ENCODE measurements at regions not wholly inside any gene's neighbourhood (a gene's known extent, or its start where the extent isn't known, plus 50 kb on each side); places are given as distances from the start of the nearest gene placed in this dataset.
"Not testable (repeated sequence)": the region's sequence is repeated elsewhere in the genome, so short reads cannot be mapped to it uniquely, and the experiment has no call there.

DNA sequence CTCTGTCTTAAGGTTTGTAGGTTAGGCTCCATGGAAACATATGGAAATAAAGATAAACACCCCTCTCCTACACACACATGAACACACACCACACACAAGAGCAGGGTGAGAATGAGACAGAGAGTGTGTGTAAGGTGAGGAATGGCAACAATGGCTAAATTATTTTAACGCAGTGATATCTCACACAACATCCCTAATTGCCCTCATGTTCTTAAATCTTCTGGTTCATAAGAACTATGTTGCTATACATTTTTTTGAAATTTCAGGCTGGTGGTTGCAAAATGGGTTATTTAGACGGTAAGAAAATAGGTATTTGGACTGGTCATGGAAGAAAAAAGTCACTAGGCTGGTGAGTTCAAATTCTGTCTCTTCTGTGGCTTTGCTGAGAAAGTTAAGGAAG, 316.7 kb upstream of the ESRRG start:
- intact Hi-C loops (cut with DNase I; ENCODE audit: low total_unique reads): no loop called here
- TF ChIP-seq, protein P1, sequence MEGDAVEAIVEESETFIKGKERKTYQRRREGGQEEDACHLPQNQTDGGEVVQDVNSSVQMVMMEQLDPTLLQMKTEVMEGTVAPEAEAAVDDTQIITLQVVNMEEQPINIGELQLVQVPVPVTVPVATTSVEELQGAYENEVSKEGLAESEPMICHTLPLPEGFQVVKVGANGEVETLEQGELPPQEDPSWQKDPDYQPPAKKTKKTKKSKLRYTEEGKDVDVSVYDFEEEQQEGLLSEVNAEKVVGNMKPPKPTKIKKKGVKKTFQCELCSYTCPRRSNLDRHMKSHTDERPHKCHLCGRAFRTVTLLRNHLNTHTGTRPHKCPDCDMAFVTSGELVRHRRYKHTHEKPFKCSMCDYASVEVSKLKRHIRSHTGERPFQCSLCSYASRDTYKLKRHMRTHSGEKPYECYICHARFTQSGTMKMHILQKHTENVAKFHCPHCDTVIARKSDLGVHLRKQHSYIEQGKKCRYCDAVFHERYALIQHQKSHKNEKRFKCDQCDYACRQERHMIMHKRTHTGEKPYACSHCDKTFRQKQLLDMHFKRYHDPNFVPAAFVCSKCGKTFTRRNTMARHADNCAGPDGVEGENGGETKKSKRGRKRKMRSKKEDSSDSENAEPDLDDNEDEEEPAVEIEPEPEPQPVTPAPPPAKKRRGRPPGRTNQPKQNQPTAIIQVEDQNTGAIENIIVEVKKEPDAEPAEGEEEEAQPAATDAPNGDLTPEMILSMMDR (IDR thresholded peaks at IDR 0.05 in 4 of 5, conservative IDR thresholded peaks at IDR 0.05 in 1 of 5): no peak
- TF ChIP-seq POLR2A (IDR thresholded peaks at IDR 0.05): no peak
- in situ Hi-C loops (cut with MboI; ENCODE audit: low sequenced_read_pairs in 4 of 4): no loop called here

DNA sequence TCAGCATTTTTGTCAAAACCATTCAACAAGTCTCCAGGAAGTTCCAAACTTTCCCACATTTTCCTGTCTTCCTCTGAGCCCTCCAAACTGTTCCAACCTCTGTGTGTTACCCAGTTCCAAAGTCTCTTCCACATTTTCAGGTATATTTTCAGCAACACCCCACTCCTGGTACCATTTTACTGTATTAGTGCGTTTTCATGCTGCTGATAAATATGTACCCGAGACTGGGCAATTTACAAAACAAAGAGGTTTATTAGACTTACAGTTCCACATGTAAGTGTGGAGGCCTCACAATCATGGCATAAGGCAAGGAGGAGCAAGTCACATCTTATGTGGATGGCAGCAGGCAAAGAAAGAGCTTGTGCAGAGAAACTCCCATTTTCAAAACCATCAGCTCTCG, 315.9 kb upstream of the ESRRG start:
- in situ Hi-C loops (cut with MboI; ENCODE audit: low sequenced_read_pairs in 4 of 4); H3K36me3 ChIP-seq; H3K9me3 ChIP-seq; DNase-seq; ATAC-seq; H3K4me3 ChIP-seq; H3K27me3 ChIP-seq; intact Hi-C loops (cut with DNase I; ENCODE audit: low total_unique reads); H3K27ac ChIP-seq; H3K4me1 ChIP-seq: not testable (repeated sequence)

More for the DNA sequence above, 316.7 kb upstream of the ESRRG start:
- no peak for ATAC-seq
- Histone ChIP-seq H3K27me3 (no peaks in the 10 kb centered on the region), H3K9me3 (no peaks in the 10 kb centered on the region), H3K27ac (no peak overlapping the region), H3K4me1 (peaks cover 0 to 6% of the 10 kb centered on the region in 2 donors), H3K36me3 (no peaks in the 10 kb centered on the region), H3K4me3 (no peak overlapping the region)
- DNase-seq: no peak

DNA sequence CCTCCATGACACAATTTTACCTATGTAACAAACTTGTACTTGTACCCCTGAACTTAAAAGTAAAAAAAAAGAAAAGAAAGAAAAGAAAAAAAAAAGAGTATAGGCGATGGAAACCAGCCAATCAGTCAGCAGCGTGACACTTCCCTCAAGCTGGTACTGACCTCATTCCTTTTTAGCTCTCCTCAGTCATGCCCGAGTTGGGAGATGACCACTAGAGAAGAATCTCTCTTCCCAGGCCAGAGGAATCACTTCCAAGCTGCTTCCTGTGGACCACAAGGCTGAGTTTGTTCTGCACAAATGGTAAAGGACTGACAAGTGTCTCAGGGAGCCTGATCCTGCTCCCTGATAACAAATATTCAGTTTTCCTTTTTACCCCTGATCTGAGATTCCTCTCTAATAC, 313.5 kb upstream of the ESRRG start:
- TF ChIP-seq POLR2A (IDR thresholded peaks at IDR 0.05): no peak
- TF ChIP-seq, protein P1 (IDR thresholded peaks at IDR 0.05 in 4 of 5, conservative IDR thresholded peaks at IDR 0.05 in 1 of 5): no peak
- intact Hi-C loops (cut with DNase I; ENCODE audit: low total_unique reads): no loop called here
- no peaks in the 10 kb centered on the region for H3K9me3 ChIP-seq
- H3K4me3 ChIP-seq: no peak overlapping the region
- in situ Hi-C loops (cut with MboI; ENCODE audit: low sequenced_read_pairs in 4 of 4): no loop called here
- no peaks in the 10 kb centered on the region for H3K36me3 ChIP-seq
- H3K27me3 ChIP-seq: no peaks in the 10 kb centered on the region
- no peaks in the 10 kb centered on the region for H3K4me1 ChIP-seq
- no peak overlapping the region for H3K27ac ChIP-seq
- DNase-seq (no peak), ATAC-seq (no peak)

DNA sequence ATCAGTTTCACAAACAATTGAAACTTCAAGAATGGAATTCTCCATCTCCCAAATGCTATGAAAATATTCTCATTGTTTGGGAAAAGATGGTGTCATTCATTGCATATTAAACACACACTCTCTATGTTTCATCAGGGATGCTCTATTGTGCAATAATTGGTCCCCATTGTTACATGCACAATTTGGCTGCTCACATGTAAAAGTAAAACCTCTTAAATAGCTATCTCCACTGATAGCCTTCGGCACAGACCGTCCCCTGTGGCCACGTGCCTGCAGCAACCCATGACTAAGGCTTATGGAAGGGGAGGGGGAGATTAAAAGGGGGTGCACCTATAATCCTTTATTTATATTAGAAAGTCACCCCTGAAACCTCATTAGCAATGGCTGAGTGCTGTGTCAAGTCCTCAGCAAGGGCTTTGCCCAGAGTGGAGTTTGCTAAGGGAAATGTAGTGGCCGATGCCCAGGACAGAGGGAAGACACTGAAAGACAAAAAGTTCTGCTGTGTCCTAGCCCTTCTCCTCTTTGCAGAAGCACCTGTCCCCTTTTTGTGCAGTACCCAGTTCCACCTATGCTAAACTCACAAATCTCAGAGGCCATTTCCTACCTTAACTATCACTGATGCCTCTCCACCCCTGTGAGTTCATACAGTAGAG, 309.6 kb upstream of the ESRRG start:
- no peaks in the 10 kb centered on the region for H3K36me3 ChIP-seq
- H3K27ac ChIP-seq: no peak overlapping the region
- intact Hi-C loops (cut with DNase I; ENCODE audit: low total_unique reads): no loop called here
- H3K9me3 ChIP-seq: no peaks in the 10 kb centered on the region
- ATAC-seq (no peak), DNase-seq (no peak)
- TF ChIP-seq, protein P1 (IDR thresholded peaks at IDR 0.05 in 4 of 5, conservative IDR thresholded peaks at IDR 0.05 in 1 of 5): no peak
- no peak for TF ChIP-seq POLR2A (IDR thresholded peaks at IDR 0.05)
- H3K4me1 ChIP-seq: no peaks in the 10 kb centered on the region
- no peaks in the 10 kb centered on the region for H3K27me3 ChIP-seq
- in situ Hi-C loops (cut with MboI; ENCODE audit: low sequenced_read_pairs in 4 of 4): no loop called here
- no peak overlapping the region for H3K4me3 ChIP-seq

DNA sequence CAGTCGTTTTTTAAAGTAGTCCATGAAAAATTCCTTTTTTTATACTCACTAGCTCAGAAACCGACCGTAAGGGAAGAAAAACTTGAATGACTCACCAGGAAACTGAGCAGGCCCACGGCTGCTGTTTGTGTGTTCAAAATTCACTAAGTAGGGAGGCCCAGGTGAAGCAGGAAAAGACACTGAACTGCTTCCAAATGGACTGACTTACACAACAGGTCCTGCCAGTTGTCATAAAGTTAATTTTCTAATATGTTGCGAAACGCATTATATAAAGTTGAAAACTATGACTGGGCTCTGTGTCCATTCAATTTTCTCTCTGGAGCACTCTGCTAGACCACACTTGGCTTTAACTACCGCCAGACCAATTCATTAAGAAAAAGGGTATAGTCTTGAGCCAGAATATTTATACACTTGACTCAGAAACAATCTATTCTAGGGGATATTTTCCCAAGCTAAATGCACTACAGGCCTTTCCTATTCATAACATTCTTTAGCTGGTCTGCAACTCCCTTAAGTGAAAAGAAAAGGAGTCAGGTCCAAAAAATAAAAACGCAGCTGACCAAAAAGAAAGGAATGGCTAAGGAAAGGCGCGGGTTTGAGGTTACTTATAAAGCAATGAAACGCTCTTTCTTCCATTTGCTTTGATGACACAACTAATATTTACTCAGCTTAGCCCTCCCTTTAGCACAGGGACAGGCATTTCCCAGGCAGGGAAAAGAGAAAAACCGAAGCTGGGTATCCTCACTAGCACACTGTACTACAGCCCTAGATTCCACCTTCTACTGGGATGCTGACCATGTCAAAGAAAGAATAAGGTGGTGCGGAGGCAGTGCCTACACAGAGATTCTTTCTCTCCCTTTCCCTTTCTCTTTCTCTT, 306.3 kb upstream of the ESRRG start:
- Histone ChIP-seq H3K4me3 (no peak overlapping the region), H3K27me3 (no peaks in the 10 kb centered on the region), H3K36me3 (no peaks in the 10 kb centered on the region), H3K9me3 (no peaks in the 10 kb centered on the region), H3K4me1 (no peaks in the 10 kb centered on the region), H3K27ac (no peak overlapping the region)
- TF ChIP-seq POLR2A (IDR thresholded peaks at IDR 0.05): no peak
- TF ChIP-seq, protein P1 (IDR thresholded peaks at IDR 0.05 in 4 of 5, conservative IDR thresholded peaks at IDR 0.05 in 1 of 5): no peak
- intact Hi-C loops (cut with DNase I; ENCODE audit: low total_unique reads) (no loop called here), in situ Hi-C loops (cut with MboI; ENCODE audit: low sequenced_read_pairs in 4 of 4) (no loop called here)
- ATAC-seq (peak; percentile 54 to 61), DNase-seq (no peak)
